ENCODE measurements at regions not wholly inside any gene's neighbourhood (a gene's known extent, or its start where the extent isn't known, plus 50 kb on each side); places are given as distances from the start of the nearest gene placed in this dataset.
"Not testable (repeated sequence)": the region's sequence is repeated elsewhere in the genome, so short reads cannot be mapped to it uniquely, and the experiment has no call there.

DNA sequence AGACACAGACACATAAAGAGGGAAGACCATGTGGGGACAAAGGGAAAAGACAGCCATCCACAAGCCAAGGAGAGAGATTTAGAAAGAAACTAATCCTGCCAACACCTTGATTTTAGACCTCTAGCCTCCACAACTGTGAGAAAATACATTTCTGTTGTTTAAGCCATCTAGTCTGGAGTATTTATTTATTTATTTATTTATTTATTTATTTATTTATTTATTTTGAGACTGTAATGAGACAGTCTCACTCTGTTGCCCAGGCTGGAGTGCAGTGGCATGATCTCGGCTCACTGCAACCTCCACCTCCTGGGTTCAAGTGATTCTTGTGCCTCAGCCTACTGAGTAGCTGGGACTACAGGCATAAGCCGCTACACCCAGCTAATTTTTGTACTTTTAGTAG is 259.3 kb downstream of the PARM1 start:
- H3K27me3 ChIP-seq (ENCODE audit: control insufficient read depth in 3 of 3, insufficient read depth in 3 of 3, low read length in 3 of 3); H3K36me3 ChIP-seq (ENCODE audit: control insufficient read depth in 3 of 3, insufficient read depth in 2 of 3, low read depth in 1 of 3, low read length in 3 of 3); FAIRE-seq; DNase-seq; H3K4me1 ChIP-seq (ENCODE audit: control insufficient read depth in 3 of 3, insufficient read depth in 2 of 3, low read depth in 1 of 3, low read length in 2 of 3); H3K4me3 ChIP-seq (ENCODE audit: low read depth in 1 of 3, low read length in 3 of 3); H3K27ac ChIP-seq (ENCODE audit: low read depth in 1 of 3, low read length in 2 of 3); H3K9me3 ChIP-seq (ENCODE audit: control insufficient read depth in 2 of 2, insufficient read depth in 1 of 2, low read depth in 1 of 2, low read length in 1 of 2): not testable (repeated sequence)
- 85 to 93% (median 91%) methylated on average over 2 of the region's 2 CpGs for WGBS, 3 donors

DNA sequence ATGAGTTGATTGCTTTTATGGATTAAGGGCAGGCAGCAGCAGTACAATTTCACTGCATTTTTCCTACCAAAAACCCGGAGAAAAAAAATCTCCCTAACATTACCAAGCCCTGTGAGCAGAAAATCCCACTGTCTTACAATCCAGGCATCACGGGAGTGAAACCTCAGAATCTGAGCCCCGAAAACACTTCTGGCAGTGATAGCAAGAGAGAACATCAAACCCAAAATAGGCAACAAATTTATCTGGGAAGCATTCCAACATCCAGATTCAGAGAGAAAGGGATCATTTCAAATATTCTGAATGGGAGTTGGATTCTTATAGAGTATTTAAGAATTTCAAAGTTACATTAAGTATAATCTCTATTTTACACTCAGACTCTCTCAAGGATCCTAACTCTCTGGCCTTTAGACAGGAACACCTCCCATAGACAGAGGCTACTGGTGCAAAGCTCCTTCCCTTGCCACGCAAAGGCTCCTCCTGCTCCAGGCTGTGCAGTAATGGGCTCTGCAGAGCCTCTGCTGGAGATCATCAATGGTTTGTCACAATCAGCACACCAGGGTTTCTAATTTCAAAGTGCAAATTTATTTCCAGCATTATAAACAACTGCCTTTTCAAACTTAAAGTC is 256.9 kb downstream of the PARM1 start:
- 63 to 76% (median 75%) methylated on average over 4 of the region's 4 CpGs for WGBS, 3 donors
- H3K27me3 ChIP-seq (ENCODE audit: control insufficient read depth in 3 of 3, insufficient read depth in 3 of 3, low read length in 3 of 3), result peaks cover 0 to 2% (median 0%) of the 10 kb centered on the region in 3 donors
- H3K36me3 ChIP-seq (ENCODE audit: control insufficient read depth in 3 of 3, insufficient read depth in 2 of 3, low read depth in 1 of 3, low read length in 3 of 3), result no peaks in the 10 kb centered on the region
- no peak for FAIRE-seq
- H3K9me3 ChIP-seq (ENCODE audit: control insufficient read depth in 2 of 2, insufficient read depth in 1 of 2, low read depth in 1 of 2, low read length in 1 of 2), result no peaks in the 10 kb centered on the region
- H3K4me1 ChIP-seq (ENCODE audit: control insufficient read depth in 3 of 3, insufficient read depth in 2 of 3, low read depth in 1 of 3, low read length in 2 of 3), result no peaks in the 10 kb centered on the region
- H3K27ac ChIP-seq (ENCODE audit: low read depth in 1 of 3, low read length in 2 of 3), result no peak overlapping the region
- H3K4me3 ChIP-seq (ENCODE audit: low read depth in 1 of 3, low read length in 3 of 3), result no peak overlapping the region
- DNase-seq, result no peak

DNA sequence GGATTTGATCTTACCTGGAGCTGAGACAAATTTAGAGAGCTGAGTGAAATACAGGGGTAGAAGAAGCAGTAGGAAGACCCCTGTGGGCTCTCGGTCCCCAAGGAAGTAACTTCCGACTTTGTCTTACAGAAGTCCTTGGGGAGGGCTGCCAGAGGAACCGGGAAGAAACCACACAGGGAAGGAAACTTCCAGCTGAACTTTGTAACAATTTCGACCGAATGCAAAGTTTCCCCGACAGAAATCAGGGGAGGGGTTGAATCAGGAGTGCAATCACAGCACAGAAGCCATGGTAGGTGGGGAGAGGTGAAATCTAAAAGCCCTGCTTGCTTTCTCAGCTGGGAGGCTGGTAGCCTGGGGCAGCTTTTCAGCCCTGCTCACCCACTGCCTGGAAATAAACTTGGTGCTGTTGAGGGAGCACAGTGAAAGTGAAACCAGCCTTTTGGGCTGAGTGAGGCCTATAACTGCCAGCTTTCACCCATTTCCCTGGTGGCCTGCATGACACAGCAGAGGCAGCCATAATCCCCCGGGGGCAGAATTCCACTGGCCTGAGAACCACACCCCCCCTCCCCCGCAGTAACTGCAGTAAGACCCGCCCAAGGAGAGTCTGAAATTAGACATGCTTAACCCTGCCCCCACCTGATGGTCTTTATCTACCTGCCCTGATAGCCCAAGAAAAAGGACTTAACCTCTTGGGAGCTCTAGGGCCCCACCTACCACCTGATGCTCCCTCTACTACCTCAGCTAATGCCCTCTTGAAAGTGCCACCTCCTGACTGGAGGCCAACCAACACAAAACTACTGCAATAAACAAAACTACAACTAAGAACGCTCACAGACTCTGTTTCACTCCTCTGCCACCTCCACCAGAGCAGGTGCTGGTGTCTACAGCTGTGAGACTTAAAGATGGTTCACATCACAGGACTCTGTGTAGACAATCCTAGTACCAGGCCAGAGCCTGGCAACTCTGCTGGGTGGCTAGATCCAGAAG is 248.2 kb downstream of the PARM1 start:
- H3K4me3 ChIP-seq (ENCODE audit: low read depth in 1 of 3, low read length in 3 of 3), result peak overlapping the region in 1 of 3 donors; percentile 41
- FAIRE-seq, result no peak
- 28 to 69% (median 42%) methylated on average over 10 of the region's 10 CpGs for WGBS, 3 donors
- H3K27me3 ChIP-seq (ENCODE audit: control insufficient read depth in 3 of 3, insufficient read depth in 3 of 3, low read length in 3 of 3), result no peaks in the 10 kb centered on the region
- DNase-seq, result peak in 1 of 2 donors; percentile 64
- H3K27ac ChIP-seq (ENCODE audit: low read depth in 1 of 3, low read length in 2 of 3), result peak overlapping the region in 2 of 3 donors; percentile 14 to 67
- H3K4me1 ChIP-seq (ENCODE audit: control insufficient read depth in 3 of 3, insufficient read depth in 2 of 3, low read depth in 1 of 3, low read length in 2 of 3), result no peaks in the 10 kb centered on the region
- no peaks in the 10 kb centered on the region for H3K36me3 ChIP-seq (ENCODE audit: control insufficient read depth in 3 of 3, insufficient read depth in 2 of 3, low read depth in 1 of 3, low read length in 3 of 3)
- H3K9me3 ChIP-seq (ENCODE audit: control insufficient read depth in 2 of 2, insufficient read depth in 1 of 2, low read depth in 1 of 2, low read length in 1 of 2), result peaks cover 1 to 6% of the 10 kb centered on the region in 2 donors

DNA sequence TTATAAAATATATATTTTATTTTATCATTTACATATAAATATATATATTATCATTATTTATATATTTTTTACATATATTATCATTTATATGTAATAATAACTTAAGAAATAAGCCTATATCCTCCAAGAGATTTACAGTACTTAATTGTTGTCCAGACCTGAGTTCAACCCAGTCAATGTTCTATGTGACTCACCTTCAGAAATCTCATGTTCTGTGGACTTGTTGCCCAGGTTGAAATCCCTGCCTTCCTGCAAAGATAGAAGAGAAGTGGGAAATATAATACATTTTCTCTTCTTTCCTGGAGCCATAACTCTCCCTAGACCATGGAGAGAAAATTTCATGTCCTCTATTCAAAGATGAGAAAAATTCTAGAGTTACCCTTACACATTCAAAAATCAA is 247.3 kb downstream of the PARM1 start:
- Histone ChIP-seq H3K4me3 (ENCODE audit: low read depth in 1 of 3, low read length in 3 of 3) (peak overlapping the region in 1 of 3 donors; percentile 41), H3K4me1 (ENCODE audit: control insufficient read depth in 3 of 3, insufficient read depth in 2 of 3, low read depth in 1 of 3, low read length in 2 of 3) (no peaks in the 10 kb centered on the region), H3K27me3 (ENCODE audit: control insufficient read depth in 3 of 3, insufficient read depth in 3 of 3, low read length in 3 of 3) (no peaks in the 10 kb centered on the region), H3K9me3 (ENCODE audit: control insufficient read depth in 2 of 2, insufficient read depth in 1 of 2, low read depth in 1 of 2, low read length in 1 of 2) (peaks cover 1 to 6% of the 10 kb centered on the region in 2 donors), H3K36me3 (ENCODE audit: control insufficient read depth in 3 of 3, insufficient read depth in 2 of 3, low read depth in 1 of 3, low read length in 3 of 3) (no peaks in the 10 kb centered on the region), H3K27ac (ENCODE audit: low read depth in 1 of 3, low read length in 2 of 3) (no peak overlapping the region)
- DNase-seq (peak in 1 of 2 donors; percentile 61), FAIRE-seq (peak; percentile 76)

DNA sequence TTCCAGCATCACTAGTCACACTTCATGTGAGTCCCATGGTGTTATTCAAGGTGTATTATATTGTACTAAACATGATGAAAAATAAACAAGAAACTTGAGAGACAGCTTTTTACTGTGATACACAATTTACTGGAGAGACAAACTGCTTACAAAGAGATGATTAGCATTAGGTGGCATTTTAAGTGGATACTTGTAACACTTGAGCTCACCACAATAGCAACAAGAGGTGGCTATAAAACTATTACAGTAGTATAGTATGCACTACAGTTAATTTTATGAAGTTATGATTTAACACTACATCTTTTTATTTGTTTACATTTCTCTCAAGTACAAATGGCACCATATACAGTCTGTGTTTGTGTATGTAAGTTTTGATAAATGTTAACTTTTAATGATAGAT is 246.6 kb downstream of the PARM1 start:
- Histone ChIP-seq H3K36me3 (ENCODE audit: control insufficient read depth in 3 of 3, insufficient read depth in 2 of 3, low read depth in 1 of 3, low read length in 3 of 3) (no peaks in the 10 kb centered on the region), H3K27ac (ENCODE audit: low read depth in 1 of 3, low read length in 2 of 3) (no peak overlapping the region), H3K4me3 (ENCODE audit: low read depth in 1 of 3, low read length in 3 of 3) (no peak overlapping the region), H3K4me1 (ENCODE audit: control insufficient read depth in 3 of 3, insufficient read depth in 2 of 3, low read depth in 1 of 3, low read length in 2 of 3) (no peaks in the 10 kb centered on the region), H3K27me3 (ENCODE audit: control insufficient read depth in 3 of 3, insufficient read depth in 3 of 3, low read length in 3 of 3) (no peaks in the 10 kb centered on the region), H3K9me3 (ENCODE audit: control insufficient read depth in 2 of 2, insufficient read depth in 1 of 2, low read depth in 1 of 2, low read length in 1 of 2) (peaks cover 1 to 6% of the 10 kb centered on the region in 2 donors)
- FAIRE-seq, result no peak
- DNase-seq, result no peak

DNA sequence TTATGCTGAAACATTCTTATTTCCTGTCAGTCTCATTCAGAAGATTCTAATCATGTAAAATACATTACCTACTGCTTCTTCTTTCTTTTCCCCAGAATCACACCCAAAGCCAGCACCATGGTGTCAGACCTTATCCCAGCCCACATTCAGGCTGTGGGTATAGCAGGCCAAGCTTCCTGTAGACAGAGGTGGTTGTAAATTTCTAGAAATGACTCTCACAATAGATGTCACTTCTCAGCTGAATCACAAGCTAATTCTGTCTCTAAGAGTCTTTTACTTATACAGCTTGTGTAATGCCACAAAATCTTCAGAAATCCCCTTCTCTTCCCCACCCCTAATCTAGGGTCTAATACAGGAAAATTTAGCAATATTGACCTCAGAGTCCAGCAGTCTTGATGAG is 239.6 kb downstream of the PARM1 start:
- FAIRE-seq (no peak), DNase-seq (no peak)

DNA sequence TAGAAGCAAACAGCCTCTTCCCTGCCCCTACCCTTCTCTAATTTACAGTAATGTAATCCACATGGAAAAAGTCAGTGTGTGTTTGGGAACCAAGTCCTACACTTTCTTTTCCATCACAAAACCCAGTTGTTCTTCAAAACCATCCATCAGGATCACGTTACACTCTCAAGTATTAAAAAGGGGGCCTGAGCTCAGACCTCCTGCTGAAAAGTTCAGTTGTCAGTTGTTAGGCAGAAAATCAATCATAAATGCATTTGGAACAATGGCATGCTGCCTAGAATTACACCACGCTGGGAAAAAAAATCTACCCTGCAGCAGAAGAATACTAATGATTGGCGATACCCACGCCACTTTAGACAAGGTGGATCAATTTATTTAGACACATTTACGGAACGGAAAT is 236.5 kb downstream of the PARM1 start:
- FAIRE-seq, result no peak
- Histone ChIP-seq H3K27ac (ENCODE audit: low read depth in 1 of 3, low read length in 2 of 3) (no peak overlapping the region), H3K27me3 (ENCODE audit: control insufficient read depth in 3 of 3, insufficient read depth in 3 of 3, low read length in 3 of 3) (no peaks in the 10 kb centered on the region), H3K4me1 (ENCODE audit: control insufficient read depth in 3 of 3, insufficient read depth in 2 of 3, low read depth in 1 of 3, low read length in 2 of 3) (no peaks in the 10 kb centered on the region), H3K36me3 (ENCODE audit: control insufficient read depth in 3 of 3, insufficient read depth in 2 of 3, low read depth in 1 of 3, low read length in 3 of 3) (no peaks in the 10 kb centered on the region), H3K9me3 (ENCODE audit: control insufficient read depth in 2 of 2, insufficient read depth in 1 of 2, low read depth in 1 of 2, low read length in 1 of 2) (no peaks in the 10 kb centered on the region), H3K4me3 (ENCODE audit: low read depth in 1 of 3, low read length in 3 of 3) (no peak overlapping the region)
- 59 to 73% (median 66%) methylated on average over 6 of the region's 6 CpGs for WGBS, 3 donors
- no peak for DNase-seq

More for the DNA sequence above, 239.6 kb downstream of the PARM1 start:
- Histone ChIP-seq H3K9me3 (ENCODE audit: control insufficient read depth in 2 of 2, insufficient read depth in 1 of 2, low read depth in 1 of 2, low read length in 1 of 2) (no peaks in the 10 kb centered on the region), H3K4me3 (ENCODE audit: low read depth in 1 of 3, low read length in 3 of 3) (no peak overlapping the region), H3K27me3 (ENCODE audit: control insufficient read depth in 3 of 3, insufficient read depth in 3 of 3, low read length in 3 of 3) (no peaks in the 10 kb centered on the region), H3K4me1 (ENCODE audit: control insufficient read depth in 3 of 3, insufficient read depth in 2 of 3, low read depth in 1 of 3, low read length in 2 of 3) (no peaks in the 10 kb centered on the region), H3K27ac (ENCODE audit: low read depth in 1 of 3, low read length in 2 of 3) (no peak overlapping the region), H3K36me3 (ENCODE audit: control insufficient read depth in 3 of 3, insufficient read depth in 2 of 3, low read depth in 1 of 3, low read length in 3 of 3) (no peaks in the 10 kb centered on the region)

DNA sequence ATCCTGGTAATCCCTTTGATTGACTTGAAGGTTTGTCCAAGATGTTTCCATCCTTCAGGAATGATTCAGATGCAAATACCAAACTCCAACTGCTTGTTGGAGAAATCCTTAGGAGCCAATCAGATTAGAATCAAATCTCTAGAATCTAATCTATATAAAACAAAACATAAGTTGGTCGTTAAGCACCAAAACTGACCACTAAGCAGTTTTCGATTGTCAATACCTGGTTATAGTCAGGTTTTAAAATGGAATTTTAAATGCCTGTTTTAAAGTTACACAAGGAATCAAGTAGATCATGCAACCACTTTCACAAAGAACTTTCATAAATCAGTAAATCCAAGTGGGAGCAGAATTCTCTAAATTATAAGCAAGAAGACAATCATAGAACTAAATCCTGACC is 236.1 kb downstream of the PARM1 start:
- 58 to 70% (median 60%) methylated on average over 2 of the region's 2 CpGs for WGBS, 3 donors
- no peak for FAIRE-seq
- Histone ChIP-seq H3K4me3 (ENCODE audit: low read depth in 1 of 3, low read length in 3 of 3) (no peak overlapping the region), H3K36me3 (ENCODE audit: control insufficient read depth in 3 of 3, insufficient read depth in 2 of 3, low read depth in 1 of 3, low read length in 3 of 3) (no peaks in the 10 kb centered on the region), H3K9me3 (ENCODE audit: control insufficient read depth in 2 of 2, insufficient read depth in 1 of 2, low read depth in 1 of 2, low read length in 1 of 2) (no peaks in the 10 kb centered on the region), H3K27me3 (ENCODE audit: control insufficient read depth in 3 of 3, insufficient read depth in 3 of 3, low read length in 3 of 3) (no peaks in the 10 kb centered on the region), H3K4me1 (ENCODE audit: control insufficient read depth in 3 of 3, insufficient read depth in 2 of 3, low read depth in 1 of 3, low read length in 2 of 3) (no peaks in the 10 kb centered on the region), H3K27ac (ENCODE audit: low read depth in 1 of 3, low read length in 2 of 3) (no peak overlapping the region)
- DNase-seq, result no peak
